NT2/D1 (cell line): ENCODE measurements at regions not wholly inside any gene's neighbourhood (a gene's known extent, or its start where the extent isn't known, plus 50 kb on each side); places are given as distances from the start of the nearest gene placed in this dataset.

Experiments used
- SUZ12 ChIP-seq: IDR thresholded peaks from 2 replicates; pipeline ENCODE4 v1.6.1; 2011; ENCODE audit not compliant: insufficient read length, insufficient read depth; ENCODE audit errors: extremely low read depth
- YY1 ChIP-seq: IDR thresholded peaks from 2 replicates; pipeline ENCODE4 v1.6.1; 2011; ENCODE audit not compliant: insufficient read length, insufficient read depth
- ZNF274 ChIP-seq: IDR thresholded peaks from 2 replicates; pipeline ENCODE4 v1.6.1; 2011; ENCODE audit warnings: mild to moderate bottlenecking, low read depth, low read length

DNA sequence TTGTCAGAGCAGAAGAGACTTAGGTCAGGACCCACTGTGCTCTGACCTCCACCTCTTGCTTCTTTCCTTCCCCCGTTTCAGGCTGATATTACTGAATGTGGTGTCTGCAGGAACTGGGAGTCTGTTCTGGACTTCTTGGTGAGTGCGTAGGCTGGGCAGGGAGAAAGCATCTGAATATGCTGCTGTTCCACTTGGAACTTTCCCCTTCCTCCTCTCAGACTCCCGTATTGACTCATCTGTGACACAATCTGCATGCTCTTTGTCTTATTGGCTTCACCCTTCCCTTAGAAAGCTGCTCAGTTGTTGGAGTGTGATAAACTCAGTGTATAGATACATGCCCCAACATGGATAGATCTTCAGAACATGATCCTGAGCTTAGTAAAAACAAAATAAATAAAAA lies 137.6 kb upstream of the HABP2 start:
- TF ChIP-seq SUZ12 (no peak), ZNF274 (no peak), YY1 (no peak)
